ENCODE measurements at regions not wholly inside any gene's neighbourhood (a gene's known extent, or its start where the extent isn't known, plus 50 kb on each side); places are given as distances from the start of the nearest gene placed in this dataset.
"Not testable (repeated sequence)": the region's sequence is repeated elsewhere in the genome, so short reads cannot be mapped to it uniquely, and the experiment has no call there.

GRCh38 chr20:12063106-12063684 is 145.5 kb downstream of the BTBD3 start:
- Histone ChIP-seq H3K4me3 (no peak overlapping the region), H3K27ac (no peak overlapping the region)

GRCh38 chr20:12064540-12064939 is 146.8 kb downstream of the BTBD3 start:
- H3K4me3 ChIP-seq = no peak overlapping the region
- no peak overlapping the region for H3K27ac ChIP-seq

GRCh38 chr20:12067686-12068085 is 150.0 kb downstream of the BTBD3 start:
- Histone ChIP-seq H3K27ac (no peak overlapping the region), H3K4me3 (no peak overlapping the region)

GRCh38 chr20:12068121-12068520 is 150.4 kb downstream of the BTBD3 start:
- H3K27ac ChIP-seq = no peak overlapping the region
- H3K4me3 ChIP-seq = no peak overlapping the region

- Histone ChIP-seq H3K4me3 (no peak overlapping the region), H3K27ac (no peak overlapping the region)
Measured at GRCh38 chr20:12069181-12069580, 151.5 kb downstream of the BTBD3 start.

GRCh38 chr20:12072221-12072953 is 154.7 kb downstream of the BTBD3 start:
- H3K4me3 ChIP-seq = no peak overlapping the region
- H3K27ac ChIP-seq = no peak overlapping the region

GRCh38 chr20:12072954-12073264 is 155.2 kb downstream of the BTBD3 start:
- H3K4me3 ChIP-seq = no peak overlapping the region
- no peak overlapping the region for H3K27ac ChIP-seq

- Histone ChIP-seq H3K4me3 (no peak overlapping the region), H3K27ac (no peak overlapping the region)
Measured at GRCh38 chr20:12074111-12074655, 156.5 kb downstream of the BTBD3 start.

GRCh38 chr20:12076200-12076599 is 158.5 kb downstream of the BTBD3 start:
- no peak overlapping the region for H3K27ac ChIP-seq

GRCh38 chr20:12077875-12078274 is 160.2 kb downstream of the BTBD3 start:
- no peak overlapping the region for H3K27ac ChIP-seq
- no peak overlapping the region for H3K4me3 ChIP-seq

More at GRCh38 chr20:12076200-12076599, 158.5 kb downstream of the BTBD3 start:
- no peak overlapping the region for H3K4me3 ChIP-seq

- no peak overlapping the region for H3K27ac ChIP-seq
- no peak overlapping the region for H3K4me3 ChIP-seq
Measured at GRCh38 chr20:12079490-12079889, 161.8 kb downstream of the BTBD3 start.

GRCh38 chr20:12083269-12083668 is 165.6 kb downstream of the BTBD3 start:
- no peak overlapping the region for H3K27ac ChIP-seq
- H3K4me3 ChIP-seq = no peak overlapping the region

- Histone ChIP-seq H3K27ac (no peak overlapping the region), H3K4me3 (no peak overlapping the region)
Measured at GRCh38 chr20:12084482-12084881, 166.8 kb downstream of the BTBD3 start.

- Histone ChIP-seq H3K4me3 (no peak overlapping the region), H3K27ac (no peak overlapping the region)
Measured at GRCh38 chr20:12086359-12086758, 168.7 kb downstream of the BTBD3 start.

- no peak overlapping the region for H3K27ac ChIP-seq
- H3K4me3 ChIP-seq = no peak overlapping the region
Measured at GRCh38 chr20:12090920-12091319, 173.2 kb downstream of the BTBD3 start.

- Histone ChIP-seq H3K27ac (no peak overlapping the region), H3K4me3 (no peak overlapping the region)
Measured at GRCh38 chr20:12093057-12093796, 175.5 kb downstream of the BTBD3 start.

- not testable (repeated sequence) for H3K4me3 ChIP-seq, H3K27ac ChIP-seq
Measured at GRCh38 chr20:12093797-12094190, 176.1 kb downstream of the BTBD3 start.

GRCh38 chr20:12095180-12095920 is 177.7 kb downstream of the BTBD3 start:
- Histone ChIP-seq H3K4me3 (no peak overlapping the region), H3K27ac (no peak overlapping the region)

- Histone ChIP-seq H3K27ac (no peak overlapping the region), H3K4me3 (no peak overlapping the region)
Measured at GRCh38 chr20:12098421-12098820, 180.7 kb downstream of the BTBD3 start.

GRCh38 chr20:12108846-12109245 is 191.2 kb downstream of the BTBD3 start:
- Histone ChIP-seq H3K4me3 (no peak overlapping the region), H3K27ac (no peak overlapping the region)
